ENCODE measurements at regions not wholly inside any gene's neighbourhood (a gene's known extent, or its start where the extent isn't known, plus 50 kb on each side); places are given as distances from the start of the nearest gene placed in this dataset.
"Not testable (repeated sequence)": the region's sequence is repeated elsewhere in the genome, so short reads cannot be mapped to it uniquely, and the experiment has no call there.

- H3K9me3 ChIP-seq (ENCODE audit: control insufficient read depth, insufficient read depth, low read length): no peaks in the 10 kb centered on the region
- H3K4me3 ChIP-seq (ENCODE audit: low read depth, low read length): no peak overlapping the region
- no peak overlapping the region for H3K27ac ChIP-seq (ENCODE audit: low read depth, low read length)
- DNase-seq (ENCODE audit: low read depth in 4 of 6, low spot score in 6 of 6): no peak
- H3K4me1 ChIP-seq (ENCODE audit: control insufficient read depth, insufficient read depth, low read length): peaks cover 57% of the 10 kb centered on the region
- H3K36me3 ChIP-seq (ENCODE audit: control insufficient read depth, insufficient read depth, low read length): peaks cover 3% of the 10 kb centered on the region
- H3K27me3 ChIP-seq (ENCODE audit: control insufficient read depth, insufficient read depth, low read length): peaks cover 2% of the 10 kb centered on the region
- 96% methylated on average over 5 of the region's 6 CpGs for WGBS (ENCODE audit: insufficient coverage)
These were observed 81.0 kb upstream of the GSE1 start for GRCh38 chr16:85532147-85532546.

GRCh38 chr16:85533593-85533992 is 79.5 kb upstream of the GSE1 start:
- H3K36me3 ChIP-seq (ENCODE audit: control insufficient read depth, insufficient read depth, low read length); DNase-seq (ENCODE audit: low read depth in 4 of 6, low spot score in 6 of 6); H3K4me3 ChIP-seq (ENCODE audit: low read depth, low read length); H3K27ac ChIP-seq (ENCODE audit: low read depth, low read length); H3K27me3 ChIP-seq (ENCODE audit: control insufficient read depth, insufficient read depth, low read length); H3K9me3 ChIP-seq (ENCODE audit: control insufficient read depth, insufficient read depth, low read length): not testable (repeated sequence)
- H3K4me1 ChIP-seq (ENCODE audit: control insufficient read depth, insufficient read depth, low read length): peaks cover 71% of the 10 kb centered on the region
- WGBS (ENCODE audit: insufficient coverage): 90% methylated on average over 2 of the region's 8 CpGs

- 70% methylated on average over 24 of the region's 34 CpGs for WGBS (ENCODE audit: insufficient coverage)
- Histone ChIP-seq H3K4me1 (ENCODE audit: control insufficient read depth, insufficient read depth, low read length) (peaks cover 69% of the 10 kb centered on the region), H3K9me3 (ENCODE audit: control insufficient read depth, insufficient read depth, low read length) (peaks cover 1% of the 10 kb centered on the region), H3K27ac (ENCODE audit: low read depth, low read length) (no peak overlapping the region), H3K27me3 (ENCODE audit: control insufficient read depth, insufficient read depth, low read length) (peaks cover 2% of the 10 kb centered on the region), H3K4me3 (ENCODE audit: low read depth, low read length) (no peak overlapping the region), H3K36me3 (ENCODE audit: control insufficient read depth, insufficient read depth, low read length) (peaks cover 3% of the 10 kb centered on the region)
- DNase-seq (ENCODE audit: low read depth in 4 of 6, low spot score in 6 of 6): no peak
These were observed 78.4 kb upstream of the GSE1 start for GRCh38 chr16:85534536-85535351.

- Histone ChIP-seq H3K9me3 (ENCODE audit: control insufficient read depth, insufficient read depth, low read length) (peaks cover 5% of the 10 kb centered on the region), H3K27ac (ENCODE audit: low read depth, low read length) (no peak overlapping the region), H3K4me3 (ENCODE audit: low read depth, low read length) (no peak overlapping the region), H3K4me1 (ENCODE audit: control insufficient read depth, insufficient read depth, low read length) (peaks cover 61% of the 10 kb centered on the region), H3K27me3 (ENCODE audit: control insufficient read depth, insufficient read depth, low read length) (peaks cover 2% of the 10 kb centered on the region), H3K36me3 (ENCODE audit: control insufficient read depth, insufficient read depth, low read length) (peaks cover 3% of the 10 kb centered on the region)
- 85% methylated on average over 14 of the region's 14 CpGs for WGBS (ENCODE audit: insufficient coverage)
- DNase-seq (ENCODE audit: low read depth in 4 of 6, low spot score in 6 of 6): no peak
These were observed 77.6 kb upstream of the GSE1 start for GRCh38 chr16:85535352-85536072.

- H3K27ac ChIP-seq (ENCODE audit: low read depth, low read length): no peak overlapping the region
- no peak overlapping the region for H3K4me3 ChIP-seq (ENCODE audit: low read depth, low read length)
- H3K4me1 ChIP-seq (ENCODE audit: control insufficient read depth, insufficient read depth, low read length): peaks cover 58% of the 10 kb centered on the region
- peaks cover 2% of the 10 kb centered on the region for H3K27me3 ChIP-seq (ENCODE audit: control insufficient read depth, insufficient read depth, low read length)
- DNase-seq (ENCODE audit: low read depth in 4 of 6, low spot score in 6 of 6): no peak
- 38% methylated on average over 4 of the region's 6 CpGs for WGBS (ENCODE audit: insufficient coverage)
- H3K36me3 ChIP-seq (ENCODE audit: control insufficient read depth, insufficient read depth, low read length): peaks cover 3% of the 10 kb centered on the region
- peaks cover 5% of the 10 kb centered on the region for H3K9me3 ChIP-seq (ENCODE audit: control insufficient read depth, insufficient read depth, low read length)
These were observed 77.1 kb upstream of the GSE1 start for GRCh38 chr16:85536073-85536410.

- no peak overlapping the region for H3K4me3 ChIP-seq (ENCODE audit: low read depth, low read length)
- WGBS (ENCODE audit: insufficient coverage): 78% methylated on average over 23 of the region's 30 CpGs
- peaks cover 3% of the 10 kb centered on the region for H3K36me3 ChIP-seq (ENCODE audit: control insufficient read depth, insufficient read depth, low read length)
- no peak overlapping the region for H3K27ac ChIP-seq (ENCODE audit: low read depth, low read length)
- peaks cover 2% of the 10 kb centered on the region for H3K27me3 ChIP-seq (ENCODE audit: control insufficient read depth, insufficient read depth, low read length)
- no peak for DNase-seq (ENCODE audit: low read depth in 4 of 6, low spot score in 6 of 6)
- peaks cover 58% of the 10 kb centered on the region for H3K4me1 ChIP-seq (ENCODE audit: control insufficient read depth, insufficient read depth, low read length)
- H3K9me3 ChIP-seq (ENCODE audit: control insufficient read depth, insufficient read depth, low read length): peaks cover 5% of the 10 kb centered on the region
These were observed 76.5 kb upstream of the GSE1 start for GRCh38 chr16:85536411-85537330.

GRCh38 chr16:85537331-85537788 is 75.8 kb upstream of the GSE1 start:
- WGBS (ENCODE audit: insufficient coverage): 93% methylated on average over 16 of the region's 16 CpGs
- no peak overlapping the region for H3K27ac ChIP-seq (ENCODE audit: low read depth, low read length)
- no peak for DNase-seq (ENCODE audit: low read depth in 4 of 6, low spot score in 6 of 6)

GRCh38 chr16:85537795-85538401 is 75.2 kb upstream of the GSE1 start:
- peaks cover 5% of the 10 kb centered on the region for H3K9me3 ChIP-seq (ENCODE audit: control insufficient read depth, insufficient read depth, low read length)
- 51% methylated on average over 14 of the region's 17 CpGs for WGBS (ENCODE audit: insufficient coverage)
- no peak overlapping the region for H3K4me3 ChIP-seq (ENCODE audit: low read depth, low read length)
- peaks cover 69% of the 10 kb centered on the region for H3K4me1 ChIP-seq (ENCODE audit: control insufficient read depth, insufficient read depth, low read length)
- DNase-seq (ENCODE audit: low read depth in 4 of 6, low spot score in 6 of 6): peak in 1 of 6 donors; percentile 64
- H3K27ac ChIP-seq (ENCODE audit: low read depth, low read length): no peak overlapping the region
- H3K27me3 ChIP-seq (ENCODE audit: control insufficient read depth, insufficient read depth, low read length): peaks cover 2% of the 10 kb centered on the region
- H3K36me3 ChIP-seq (ENCODE audit: control insufficient read depth, insufficient read depth, low read length): peaks cover 3% of the 10 kb centered on the region

More at GRCh38 chr16:85537331-85537788, 75.8 kb upstream of the GSE1 start:
- Histone ChIP-seq H3K36me3 (ENCODE audit: control insufficient read depth, insufficient read depth, low read length) (peaks cover 3% of the 10 kb centered on the region), H3K4me1 (ENCODE audit: control insufficient read depth, insufficient read depth, low read length) (peaks cover 65% of the 10 kb centered on the region), H3K27me3 (ENCODE audit: control insufficient read depth, insufficient read depth, low read length) (peaks cover 2% of the 10 kb centered on the region), H3K4me3 (ENCODE audit: low read depth, low read length) (no peak overlapping the region), H3K9me3 (ENCODE audit: control insufficient read depth, insufficient read depth, low read length) (peaks cover 5% of the 10 kb centered on the region)

- Histone ChIP-seq H3K27me3 (ENCODE audit: control insufficient read depth, insufficient read depth, low read length) (peaks cover 2% of the 10 kb centered on the region), H3K9me3 (ENCODE audit: control insufficient read depth, insufficient read depth, low read length) (peaks cover 5% of the 10 kb centered on the region), H3K4me3 (ENCODE audit: low read depth, low read length) (no peak overlapping the region), H3K27ac (ENCODE audit: low read depth, low read length) (no peak overlapping the region), H3K36me3 (ENCODE audit: control insufficient read depth, insufficient read depth, low read length) (peaks cover 3% of the 10 kb centered on the region), H3K4me1 (ENCODE audit: control insufficient read depth, insufficient read depth, low read length) (peaks cover 78% of the 10 kb centered on the region)
- DNase-seq (ENCODE audit: low read depth in 4 of 6, low spot score in 6 of 6): peak in 1 of 6 donors; percentile 71
- 76% methylated on average over 7 of the region's 7 CpGs for WGBS (ENCODE audit: insufficient coverage)
These were observed 74.0 kb upstream of the GSE1 start for GRCh38 chr16:85539084-85539483.

Data from spinal cord (tissue), 9 donors.